Inferior parietal cortex (tissue), 1 donor: ENCODE measurements at regions not wholly inside any gene's neighbourhood (a gene's known extent, or its start where the extent isn't known, plus 50 kb on each side); places are given as distances from the start of the nearest gene placed in this dataset.

Source experiments
- DNase-seq: peaks from one replicate; pipeline ENCODE4 v3.0.0-alpha.2; 2016; ENCODE audit errors: extremely low spot score

- DNase-seq: no peak
Measured at GRCh38 chr10:1882180-1882579, 144.9 kb upstream of the ADARB2 start.

- DNase-seq: no peak
Measured at GRCh38 chr10:1881636-1882035, 144.3 kb upstream of the ADARB2 start.

GRCh38 chr10:1874533-1874932 is 137.2 kb upstream of the ADARB2 start:
- no peak for DNase-seq

GRCh38 chr10:1873661-1874315 is 136.5 kb upstream of the ADARB2 start:
- no peak for DNase-seq

- peak; percentile 69 for DNase-seq
Measured at GRCh38 chr10:1872151-1872726, 134.9 kb upstream of the ADARB2 start.

GRCh38 chr10:1870491-1870890 is 133.2 kb upstream of the ADARB2 start:
- DNase-seq: no peak

GRCh38 chr10:1869861-1870260 is 132.5 kb upstream of the ADARB2 start:
- no peak for DNase-seq

- DNase-seq: no peak
Measured at GRCh38 chr10:1860351-1860750, 123.0 kb upstream of the ADARB2 start.

- no peak for DNase-seq
Measured at GRCh38 chr10:1858547-1858946, 121.2 kb upstream of the ADARB2 start.

GRCh38 chr10:1858048-1858447 is 120.7 kb upstream of the ADARB2 start:
- no peak for DNase-seq

GRCh38 chr10:1855911-1856310 is 118.6 kb upstream of the ADARB2 start:
- no peak for DNase-seq

GRCh38 chr10:1854271-1854670 is 116.9 kb upstream of the ADARB2 start:
- DNase-seq: no peak

- DNase-seq: no peak
Measured at GRCh38 chr10:1853801-1854200, 116.5 kb upstream of the ADARB2 start.

GRCh38 chr10:1852841-1853240 is 115.5 kb upstream of the ADARB2 start:
- DNase-seq: no peak

- DNase-seq: no peak
Measured at GRCh38 chr10:1851762-1852161, 114.4 kb upstream of the ADARB2 start.

- no peak for DNase-seq
Measured at GRCh38 chr10:1850971-1851527, 113.7 kb upstream of the ADARB2 start.

- no peak for DNase-seq
Measured at GRCh38 chr10:1847361-1847760, 110.0 kb upstream of the ADARB2 start.

- no peak for DNase-seq
Measured at GRCh38 chr10:1846032-1846431, 108.7 kb upstream of the ADARB2 start.

- DNase-seq: no peak
Measured at GRCh38 chr10:1841759-1842158, 104.4 kb upstream of the ADARB2 start.

- no peak for DNase-seq
Measured at GRCh38 chr10:1829712-1830111, 92.4 kb upstream of the ADARB2 start.

GRCh38 chr10:1824928-1825327 is 87.6 kb upstream of the ADARB2 start:
- DNase-seq: no peak

- DNase-seq: no peak
Measured at GRCh38 chr10:1814556-1814955, 77.2 kb upstream of the ADARB2 start.

- peak; percentile 15 for DNase-seq
Measured at GRCh38 chr10:1809139-1809741, 71.9 kb upstream of the ADARB2 start.
